ENCODE measurements at regions not wholly inside any gene's neighbourhood (a gene's known extent, or its start where the extent isn't known, plus 50 kb on each side); places are given as distances from the start of the nearest gene placed in this dataset.

- in situ Hi-C loops (cut with MboI; ENCODE audit: low sequenced_read_pairs, unreplicated experiment) = no loop called here
- no peak for TF ChIP-seq CTCF (IDR thresholded peaks at IDR 0.05; ENCODE audit: borderline replicate concordance, control extremely low read depth, extremely low read depth, insufficient read depth, missing control alignments)
- DNase-seq (ENCODE audit: low spot score) = no peak
These were observed 464.1 kb downstream of the RAP2B start for GRCh38 chr3:153626158-153626557.

- DNase-seq (ENCODE audit: low spot score) = no peak
- in situ Hi-C loops (cut with MboI; ENCODE audit: low sequenced_read_pairs, unreplicated experiment) = no loop called here
- TF ChIP-seq CTCF (IDR thresholded peaks at IDR 0.05; ENCODE audit: borderline replicate concordance, control extremely low read depth, extremely low read depth, insufficient read depth, missing control alignments) = no peak
These were observed 466.6 kb downstream of the RAP2B start for GRCh38 chr3:153628591-153628990.

- in situ Hi-C loops (cut with MboI; ENCODE audit: low sequenced_read_pairs, unreplicated experiment) = no loop called here
- TF ChIP-seq CTCF (IDR thresholded peaks at IDR 0.05; ENCODE audit: borderline replicate concordance, control extremely low read depth, extremely low read depth, insufficient read depth, missing control alignments) = no peak
- no peak for DNase-seq (ENCODE audit: low spot score)
These were observed 467.1 kb downstream of the RAP2B start for GRCh38 chr3:153629148-153629547.

- in situ Hi-C loops (cut with MboI; ENCODE audit: low sequenced_read_pairs, unreplicated experiment) = no loop called here
- TF ChIP-seq CTCF (IDR thresholded peaks at IDR 0.05; ENCODE audit: borderline replicate concordance, control extremely low read depth, extremely low read depth, insufficient read depth, missing control alignments) = no peak
- DNase-seq (ENCODE audit: low spot score) = no peak
These were observed 469.1 kb downstream of the RAP2B start for GRCh38 chr3:153631102-153631501.

- TF ChIP-seq CTCF (IDR thresholded peaks at IDR 0.05; ENCODE audit: borderline replicate concordance, control extremely low read depth, extremely low read depth, insufficient read depth, missing control alignments) = no peak
- in situ Hi-C loops (cut with MboI; ENCODE audit: low sequenced_read_pairs, unreplicated experiment) = no loop called here
- no peak for DNase-seq (ENCODE audit: low spot score)
These were observed 469.6 kb downstream of the RAP2B start for GRCh38 chr3:153631664-153632063.

- in situ Hi-C loops (cut with MboI; ENCODE audit: low sequenced_read_pairs, unreplicated experiment) = no loop called here
These were observed 471.4 kb downstream of the RAP2B start for GRCh38 chr3:153633407-153633806.

More at GRCh38 chr3:153633407-153633806, 471.4 kb downstream of the RAP2B start:
- TF ChIP-seq CTCF (IDR thresholded peaks at IDR 0.05; ENCODE audit: borderline replicate concordance, control extremely low read depth, extremely low read depth, insufficient read depth, missing control alignments) = no peak
- no peak for DNase-seq (ENCODE audit: low spot score)
